ENCODE measurements at regions not wholly inside any gene's neighbourhood (a gene's known extent, or its start where the extent isn't known, plus 50 kb on each side); places are given as distances from the start of the nearest gene placed in this dataset.

DNA sequence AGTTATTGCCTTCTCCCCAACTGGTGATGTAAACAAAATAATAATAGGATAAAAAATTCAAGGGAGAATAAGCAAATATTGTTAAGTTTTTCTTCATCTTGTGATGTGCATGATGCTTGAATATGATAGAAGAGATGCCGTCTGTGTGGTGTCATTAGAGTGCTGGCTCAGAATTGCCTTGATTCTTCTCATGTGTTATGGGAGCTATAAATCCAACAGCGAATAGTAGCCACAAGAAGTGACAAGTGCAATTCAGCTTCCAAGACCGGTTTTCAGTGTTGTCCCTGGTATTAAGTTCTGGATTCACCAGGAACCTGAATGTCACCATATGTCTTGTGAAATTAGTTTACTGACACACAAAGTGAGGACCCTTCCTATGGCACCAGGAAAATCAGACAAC is 547.0 kb downstream of the NSUN3 start:
- Histone ChIP-seq H2AK5ac (ENCODE audit: low read depth, low read length) (no peak overlapping the region), H3K79me1 (ENCODE audit: low read depth, low read length) (no peaks in the 10 kb centered on the region), H2AFZ (ENCODE audit: low read length) (no peak overlapping the region), H4K20me1 (replicated peaks in 1 of 2; ENCODE audit: control insufficient read depth in 1 of 2, insufficient read depth in 2 of 2, low read length in 2 of 2) (no peaks in the 10 kb centered on the region), H3K23me2 (ENCODE audit: low read depth, low read length) (no peaks in the 10 kb centered on the region), H3K18ac (ENCODE audit: extremely low read depth, low read length) (no peak overlapping the region), H3K9ac (replicated peaks in 1 of 4; ENCODE audit: extremely low read depth in 1 of 4, low read depth in 3 of 4, low read length in 3 of 4) (no peak overlapping the region), H3K27me3 (replicated peaks in 1 of 4; ENCODE audit: control insufficient read depth in 3 of 4, extremely low read depth in 1 of 4, insufficient read depth in 3 of 4, low read length in 3 of 4) (no peaks in the 10 kb centered on the region), H3K79me2 (ENCODE audit: control insufficient read depth in 1 of 2, insufficient read depth in 2 of 2, low read length in 2 of 2) (no peaks in the 10 kb centered on the region), H3K4me3 (ENCODE audit: extremely low read depth in 1 of 4, insufficient read depth in 2 of 4, low read depth in 3 of 4, low read length in 4 of 4) (no peak overlapping the region), H3K4me1 (replicated peaks in 1 of 4; ENCODE audit: control insufficient read depth in 3 of 4, insufficient read depth in 4 of 4, low read length in 3 of 4) (peaks cover 0 to 1% (median 0%) of the 10 kb centered on the region in 4 experiments; a peak in 1 of 7 replicates), H4K8ac (ENCODE audit: extremely low read depth, insufficient read depth, low read length) (no peak overlapping the region), H2BK15ac (ENCODE audit: low read length) (no peak overlapping the region), H3K4ac (replicated peaks; ENCODE audit: insufficient read length, low read depth, low read length) (no peak overlapping the region), H4K91ac (replicated peaks; ENCODE audit: insufficient read length, low read length) (no peak overlapping the region), H3K36me3 (ENCODE audit: control insufficient read depth in 2 of 4, insufficient read depth in 4 of 4, low read length in 3 of 4) (no peaks in the 10 kb centered on the region), H4K5ac (ENCODE audit: insufficient read length, low read depth, low read length) (no peak overlapping the region), H3K14ac (ENCODE audit: insufficient read length) (no peak overlapping the region), H2BK20ac (ENCODE audit: low read length) (no peak overlapping the region), H3K4me2 (ENCODE audit: insufficient read depth in 1 of 2, low read depth in 2 of 2, low read length in 2 of 2) (no peak overlapping the region), H3K27ac (ENCODE audit: low read depth, low read length) (no peak overlapping the region), H2BK12ac (ENCODE audit: low read depth, low read length) (no peak overlapping the region), H2BK5ac (ENCODE audit: low read depth, low read length) (no peak overlapping the region), H3K56ac (replicated peaks; ENCODE audit: insufficient read length, low read depth, low read length) (no peak overlapping the region), H2BK120ac (replicated peaks; ENCODE audit: low read depth, low read length) (no peak overlapping the region), H3K23ac (ENCODE audit: insufficient read length) (no peak overlapping the region), H3K9me3 (ENCODE audit: insufficient read depth in 2 of 2, low read depth in 1 of 2, low read length in 1 of 2) (no peaks in the 10 kb centered on the region)
- ChIA-PET CTCF (ENCODE audit: partially characterized antibody) (no interaction called here), POLR2A (ENCODE audit: partially characterized antibody) (no interaction called here)
- 96% methylated on average over 3 of the region's 3 CpGs; no CpG with 5 or more reads in 1 of the 2 experiments for WGBS, 2 experiments (ENCODE audit: extremely low coverage in 1 of 2, insufficient coverage in 1 of 2, insufficient read length in 1 of 2, insufficient replicate concordance in 2 of 2, low coverage in 1 of 2, low lambda C conversion rate in 2 of 2, missing lambda C conversion rate in 1 of 2)
- DNase-seq (ENCODE audit: low read depth in 1 of 2, low spot score in 2 of 2) (no peak), FAIRE-seq (no peak)
- TF ChIP-seq NANOG (IDR thresholded peaks at IDR 0.05; ENCODE audit: insufficient read depth, low read depth, low read length, poor library complexity, severe bottlenecking) (no peak), RNF2 (IDR thresholded peaks at IDR 0.05; ENCODE audit: borderline replicate concordance, low read depth, low read length, missing control alignments, poor library complexity, severe bottlenecking) (no peak), POU5F1 (IDR thresholded peaks at IDR 0.05; ENCODE audit: low read depth, low read length) (no peak), SP2 (IDR thresholded peaks at IDR 0.05; ENCODE audit: low read length) (no peak), BRCA1 (IDR thresholded peaks at IDR 0.05; ENCODE audit: low read depth, low read length) (no peak), CHD1 (IDR thresholded peaks at IDR 0.05; ENCODE audit: low read depth, low read length) (no peak), SAP30 (IDR thresholded peaks at IDR 0.05; ENCODE audit: insufficient read depth, insufficient replicate concordance, low read length) (no peak), TEAD4 (IDR thresholded peaks at IDR 0.05; ENCODE audit: low read depth, low read length) (no peak), MAFK (IDR thresholded peaks at IDR 0.05; ENCODE audit: low read depth, low read length) (no peak), GTF2F1 (IDR thresholded peaks at IDR 0.05; ENCODE audit: borderline replicate concordance, low read depth, low read length) (no peak), KDM4A (IDR thresholded peaks at IDR 0.05; ENCODE audit: low read depth, low read length, severe bottlenecking) (no peak), POLR2AphosphoS5 (IDR thresholded peaks at IDR 0.05; ENCODE audit: low read depth, low read length) (no peak), CBX8 (IDR thresholded peaks at IDR 0.05; ENCODE audit: borderline replicate concordance, low read depth, low read length) (no peak)

All from H1 (cell line).